Amniotic epithelial cell (primary cell): ENCODE measurements at regions not wholly inside any gene's neighbourhood (a gene's known extent, or its start where the extent isn't known, plus 50 kb on each side); places are given as distances from the start of the nearest gene placed in this dataset.
"Not testable (repeated sequence)": the region's sequence is repeated elsewhere in the genome, so short reads cannot be mapped to it uniquely, and the experiment has no call there.

Experiments
- DNase-seq: peaks from one replicate; pipeline ENCODE4 v3.0.0-alpha.2; 2010; ENCODE audit warnings: low read depth

DNA sequence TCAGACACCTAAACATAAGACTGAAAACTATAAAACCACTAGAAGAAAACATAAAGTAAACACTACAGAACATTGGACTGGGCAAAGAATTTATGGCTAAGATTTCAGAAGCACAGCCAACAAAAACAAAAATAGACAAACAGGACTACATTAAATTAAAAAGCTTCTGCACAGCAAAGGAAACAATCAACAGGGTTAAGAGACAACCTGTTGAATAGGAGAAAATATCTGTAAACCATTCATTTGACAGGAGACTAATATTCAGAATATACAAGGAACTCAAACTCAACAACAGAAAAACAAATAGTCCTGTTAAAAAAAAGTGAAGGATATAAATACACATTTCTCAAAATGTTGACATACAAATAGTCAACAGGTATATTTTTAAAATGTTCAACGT, 106.7 kb upstream of the FANCL start:
- no peak for DNase-seq

DNA sequence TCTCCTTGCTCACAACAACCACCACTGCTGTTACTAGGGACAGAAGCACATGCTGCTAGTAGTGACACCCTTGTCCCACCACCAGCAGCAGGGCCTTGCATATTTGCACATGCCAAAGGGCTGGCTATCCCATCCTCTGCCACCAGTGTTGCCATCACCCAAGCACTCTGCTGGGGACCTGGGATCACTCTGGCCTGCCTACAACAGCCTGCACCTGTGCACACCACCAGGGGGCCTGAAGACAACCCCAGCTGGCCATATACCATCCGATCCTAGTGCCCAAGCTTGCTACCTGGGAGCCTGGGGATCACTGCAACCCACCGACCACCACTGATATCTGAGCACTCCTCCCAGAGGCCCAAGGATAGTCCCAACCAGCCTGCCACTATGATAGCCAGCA, 99.9 kb upstream of the FANCL start:
- no peak for DNase-seq

- no peak for DNase-seq
Measured at GRCh38 chr2:58339548-58340243, 98.6 kb upstream of the FANCL start.

GRCh38 chr2:58336416-58336815, 95.3 kb upstream of the FANCL start:
- no peak for DNase-seq

- DNase-seq: no peak
Measured at GRCh38 chr2:58334414-58334813, 93.3 kb upstream of the FANCL start.

DNA sequence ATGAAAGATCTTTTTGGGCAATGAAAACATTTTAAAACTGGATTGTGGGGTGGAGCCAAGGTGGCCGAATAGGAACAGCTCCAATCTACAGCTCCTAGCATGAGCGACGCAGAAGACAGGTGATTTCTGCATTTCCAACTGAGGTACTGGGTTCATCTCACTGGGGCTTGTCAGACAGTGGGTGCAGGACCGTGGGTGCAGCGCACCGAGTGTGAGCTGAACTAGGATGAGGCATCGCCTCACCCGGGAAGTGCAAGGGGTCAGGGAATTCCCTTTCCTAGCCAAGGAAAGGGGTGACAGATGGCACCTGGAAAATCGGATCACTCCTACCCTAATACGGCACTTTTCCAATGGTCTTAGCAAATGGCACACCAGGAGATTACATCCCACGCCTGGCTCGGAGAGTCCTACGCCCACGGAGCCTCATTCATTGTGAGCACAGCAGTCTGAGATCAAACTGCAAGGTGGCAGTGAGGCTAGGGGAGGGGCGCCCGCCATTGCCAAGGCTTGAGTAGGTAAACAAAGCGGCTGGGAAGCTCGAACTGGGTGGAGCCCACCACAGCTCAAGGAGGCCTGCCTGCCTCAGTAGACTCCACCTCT, 84.3 kb upstream of the FANCL start:
- DNase-seq: not testable (repeated sequence)

- no peak for DNase-seq
Measured at GRCh38 chr2:58319481-58319880, 78.4 kb upstream of the FANCL start.

GRCh38 chr2:58318949-58319348, 77.8 kb upstream of the FANCL start:
- not testable (repeated sequence) for DNase-seq

DNA sequence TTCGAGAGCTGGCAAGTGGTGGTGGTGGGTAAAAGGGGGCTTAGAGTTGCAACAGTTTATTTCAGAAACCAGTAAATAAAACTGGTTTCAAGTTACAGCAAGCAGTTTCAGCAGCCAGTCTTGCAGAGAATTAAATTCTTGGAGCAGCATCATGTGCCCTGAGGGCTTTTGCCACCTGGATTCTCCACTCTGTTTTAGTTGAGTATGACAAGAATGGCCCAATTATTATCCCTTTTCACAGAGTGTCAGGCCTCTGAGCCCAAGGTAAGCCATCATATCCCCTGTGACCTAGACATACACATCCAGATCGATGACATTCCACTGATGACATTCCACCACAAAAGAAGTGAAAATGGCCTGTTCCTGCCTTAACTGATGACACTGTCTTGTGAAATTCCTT, 72.8 kb upstream of the FANCL start:
- no peak for DNase-seq

GRCh38 chr2:58308435-58308834, 67.3 kb upstream of the FANCL start:
- no peak for DNase-seq

GRCh38 chr2:58304843-58305242, 63.7 kb upstream of the FANCL start:
- DNase-seq: no peak

DNA sequence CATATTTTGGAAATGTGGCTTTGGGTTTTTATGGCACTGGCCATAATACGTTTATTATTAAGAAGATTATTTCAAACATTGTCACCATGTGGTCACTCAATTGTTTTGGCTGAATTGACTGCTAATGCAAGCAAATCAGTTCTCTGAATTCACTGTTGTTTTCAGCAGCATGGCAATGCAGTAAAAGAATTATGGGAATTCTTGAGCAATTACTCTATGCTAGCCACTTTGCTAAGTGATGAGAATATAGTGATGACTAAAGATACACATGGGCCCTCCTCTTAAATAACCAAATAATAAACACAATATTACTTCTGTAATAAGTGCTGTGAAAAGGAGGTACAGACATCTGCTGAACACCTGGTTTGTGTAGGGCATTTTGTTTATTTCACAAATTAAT, 58.0 kb upstream of the FANCL start:
- no peak for DNase-seq

DNA sequence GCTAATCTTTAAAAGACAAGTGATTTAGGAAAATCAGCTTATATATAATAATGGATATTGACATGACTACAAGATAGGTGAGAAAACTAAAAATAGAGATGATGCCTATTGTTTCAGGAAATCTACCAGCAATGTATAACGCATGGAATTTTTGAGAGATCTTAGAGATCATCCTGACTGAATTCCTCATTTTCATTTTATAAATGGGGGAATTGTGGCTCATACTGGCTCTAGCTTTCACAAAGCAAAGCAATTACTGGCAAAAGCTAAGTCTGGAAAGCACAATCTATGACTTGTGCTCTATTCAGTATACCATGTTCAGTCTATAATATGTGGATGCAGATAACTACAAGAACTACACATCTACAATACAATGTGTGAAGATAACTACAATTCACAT, 51.9 kb upstream of the FANCL start:
- DNase-seq: no peak

GRCh38 chr2:58291726-58292438, 50.8 kb upstream of the FANCL start:
- peak; percentile 13 for DNase-seq
